HG03103 (cell line): ENCODE measurements at regions not wholly inside any gene's neighbourhood (a gene's known extent, or its start where the extent isn't known, plus 50 kb on each side); places are given as distances from the start of the nearest gene placed in this dataset.

ENCODE experiments used
- ATAC-seq: cut with Tn5 transposase; IDR thresholded peaks from one replicate; pipeline ENCODE4 v1.9.1; 2021; ENCODE audit warnings: low read depth; ENCODE audit not compliant: unreplicated experiment

- no peak for ATAC-seq
These were observed 179.4 kb upstream of the BCL6 start for GRCh38 chr3:187924651-187925050.

- no peak for ATAC-seq
These were observed 180.1 kb upstream of the BCL6 start for GRCh38 chr3:187925326-187925725.

- ATAC-seq, result no peak
These were observed 181.4 kb upstream of the BCL6 start for GRCh38 chr3:187926620-187927019.

- ATAC-seq, result no peak
These were observed 182.3 kb upstream of the BCL6 start for GRCh38 chr3:187927565-187927964.

- ATAC-seq, result no peak
These were observed 184.0 kb upstream of the BCL6 start for GRCh38 chr3:187929112-187929816.

- ATAC-seq, result no peak
These were observed 184.8 kb upstream of the BCL6 start for GRCh38 chr3:187930021-187930420.

GRCh38 chr3:187931101-187931500, 185.8 kb upstream of the BCL6 start:
- no peak for ATAC-seq

- no peak for ATAC-seq
These were observed 186.6 kb upstream of the BCL6 start for GRCh38 chr3:187931770-187932278.

- ATAC-seq, result no peak
These were observed 187.3 kb upstream of the BCL6 start for GRCh38 chr3:187932530-187932929.

GRCh38 chr3:187935623-187936156, 190.4 kb upstream of the BCL6 start:
- peak; percentile 96 for ATAC-seq

GRCh38 chr3:187936676-187937075, 191.4 kb upstream of the BCL6 start:
- no peak for ATAC-seq

GRCh38 chr3:187939891-187940290, 194.6 kb upstream of the BCL6 start:
- no peak for ATAC-seq

GRCh38 chr3:187941135-187941847, 196.0 kb upstream of the BCL6 start:
- ATAC-seq, result no peak

- ATAC-seq, result no peak
These were observed 196.6 kb upstream of the BCL6 start for GRCh38 chr3:187941848-187942194.

GRCh38 chr3:187942658-187943241, 197.5 kb upstream of the BCL6 start:
- ATAC-seq, result peak; percentile 53

- no peak for ATAC-seq
These were observed 198.6 kb upstream of the BCL6 start for GRCh38 chr3:187943677-187944389.

GRCh38 chr3:187944390-187945179, 199.3 kb upstream of the BCL6 start:
- no peak for ATAC-seq

GRCh38 chr3:187945374-187945773, 200.1 kb upstream of the BCL6 start:
- ATAC-seq, result no peak

- ATAC-seq, result no peak
These were observed 201.0 kb upstream of the BCL6 start for GRCh38 chr3:187946163-187946691.

GRCh38 chr3:187946981-187947380, 201.7 kb upstream of the BCL6 start:
- ATAC-seq, result no peak
